GM12878 (cell line): ENCODE measurements at regions not wholly inside any gene's neighbourhood (a gene's known extent, or its start where the extent isn't known, plus 50 kb on each side); places are given as distances from the start of the nearest gene placed in this dataset.

Experiments
- ATAC-seq: fragments of 200-7000 bp; cut with Tn5 transposase; 3 replicates; pipeline ENCODE4 v1.9.1; 2020; ENCODE audit warnings: mild to moderate bottlenecking, moderate library complexity
- BruUV-seq: library from RNA; stranded (reverse); fragments of 400-500 nt; replicated peaks from 2 replicates; lab custom pipeline; 2021; lab: Mats Ljungman, UMichigan
- CTCF ChIA-PET: fragments of 300-600 bp; sonication (Branson Sonifier 250); formaldehyde crosslinking; extraction: SDS; loops from one replicate; lab custom pipeline; 2021; ENCODE audit warnings: inconsistent platforms; lab: Yijun Ruan, JAX
- POLR2A ChIA-PET: fragments of 350-600 bp; formaldehyde crosslinking; extraction: SDS; loops from one replicate; lab custom pipeline; 2021; ENCODE audit warnings: inconsistent platforms; lab: Charles Lee
- RAD21 ChIA-PET: fragments of 300-600 bp; sonication (Branson Sonifier 250); formaldehyde crosslinking; loops from one replicate; lab custom pipeline; 2023; ENCODE audit warnings: antibody characterized with exemption; ENCODE audit not compliant: unreplicated experiment; lab: Charles Lee
- SMC1A ChIA-PET: fragments of 300-600 bp; sonication (Branson Sonifier 250); formaldehyde crosslinking; loops from one replicate; lab custom pipeline; 2023; ENCODE audit not compliant: unreplicated experiment, uncharacterized antibody; lab: Charles Lee
- DNase-seq: peaks from one replicate; pipeline ENCODE4 v3.0.0-alpha.2; 2011; ENCODE audit warnings: low read depth, low spot score
- FAIRE-seq: peaks from 3 replicates; lab custom pipeline; 2011; peaks lifted over from hg19 to GRCh38; lab: Jason Lieb, UNC
- H2AFZ ChIP-seq: 2 replicates; pipeline ENCODE4 v1.6.0; 2011; ENCODE audit warnings: low read depth, low read length, control low read depth; ENCODE audit not compliant: control insufficient read depth
- H3K27ac ChIP-seq: 2 replicates; pipeline ENCODE4 v1.5.1; 2011; ENCODE audit warnings: control low read depth; ENCODE audit not compliant: control insufficient read depth, insufficient read depth
- H3K27me3 ChIP-seq, 2 experiments: replicated peaks in 1 of 2; 2 replicates each; pipeline versions ENCODE4 v1.6.0 to v1.6.1; 2011; ENCODE audit warnings: low read length in 1 of 2; ENCODE audit not compliant: control insufficient read depth in 2 of 2, insufficient read depth in 2 of 2
- H3K36me3 ChIP-seq, 2 experiments: 2 replicates each; pipeline ENCODE4 v1.5.1; 2011; ENCODE audit warnings: low read length in 1 of 2; ENCODE audit not compliant: control insufficient read depth in 2 of 2, insufficient read depth in 2 of 2
- H3K4me1 ChIP-seq: 2 replicates; pipeline ENCODE4 v1.6.1; 2011; ENCODE audit warnings: mild to moderate bottlenecking, low read length, moderate library complexity, mixed read lengths; ENCODE audit not compliant: control insufficient read depth, insufficient read depth
- H3K4me2 ChIP-seq: 2 replicates; pipeline ENCODE4 v1.6.0; 2011; ENCODE audit warnings: control low read depth; ENCODE audit not compliant: control insufficient read depth, insufficient read depth
- H3K4me3 ChIP-seq: fragments of 200-600 bp; sonication (generic); 2 replicates; pipeline ENCODE4 v1.5.1; 2016
- H3K79me2 ChIP-seq: 2 replicates; pipeline ENCODE4 v1.6.0; 2011; ENCODE audit warnings: low read length; ENCODE audit not compliant: control insufficient read depth, insufficient read depth
- H3K9ac ChIP-seq: 2 replicates; pipeline ENCODE4 v1.8.0; 2011; ENCODE audit warnings: low read length, control low read depth, mixed read lengths; ENCODE audit not compliant: control insufficient read depth, insufficient read depth
- H3K9me3 ChIP-seq: replicated peaks from 3 replicates; pipeline ENCODE4 v1.5.1; 2011; ENCODE audit warnings: mild to moderate bottlenecking, low read length; ENCODE audit not compliant: control insufficient read depth, insufficient read depth
- H4K20me1 ChIP-seq: 2 replicates; pipeline ENCODE4 v1.6.0; 2011; ENCODE audit not compliant: control insufficient read depth, insufficient read depth
- CHD4 ChIP-seq: fragments of 200-600 bp; sonication (generic); IDR thresholded peaks from 2 replicates; pipeline ENCODE4 v1.6.1; 2016; ENCODE audit warnings: mild to moderate bottlenecking
- IRF4 ChIP-seq: IDR thresholded peaks from 2 replicates; pipeline ENCODE4 v1.6.1; 2011; ENCODE audit warnings: low read depth, low read length
- JUNB ChIP-seq: IDR thresholded peaks from 2 replicates; pipeline ENCODE4 v1.6.1; 2016; ENCODE audit warnings: antibody characterized with exemption, mild to moderate bottlenecking
- JUND ChIP-seq: IDR thresholded peaks from 2 replicates; pipeline ENCODE4 v1.6.1; 2012; ENCODE audit warnings: low read depth, mild to moderate bottlenecking, low read length, improper control_type of control experiment, moderate library complexity
- PML ChIP-seq: IDR thresholded peaks from 2 replicates; pipeline ENCODE4 v1.6.1; 2012; ENCODE audit warnings: low read length, inconsistent platforms
- STAT1 ChIP-seq: fragments of 450-650 bp; conservative IDR thresholded peaks from 2 replicates; pipeline ENCODE4 v1.6.1; 2014; ENCODE audit warnings: antibody characterized with exemption, mild to moderate bottlenecking
- TCF7 ChIP-seq: IDR thresholded peaks from 2 replicates; pipeline ENCODE4 v1.6.1; 2014; ENCODE audit warnings: antibody characterized with exemption, borderline replicate concordance
- WGBS: methylation state at CpG from one replicate; pipeline ENCODE4 v1.1.6; 2016; ENCODE audit warnings: low lambda C conversion rate; ENCODE audit not compliant: insufficient replicate concordance, insufficient coverage; ENCODE audit errors: missing lambda C conversion rate; 5-methylcytosine and 5-hydroxymethylcytosine counted together
- in situ Hi-C: fragments of 300-500 bp; cut with MboI; formaldehyde crosslinking; loops from 9 replicates; pipeline ENCODE4 v1.14.3; 2018; ENCODE audit warnings: mixed read lengths
- intact Hi-C: fragments of 100-400 bp; cut with micrococcal nuclease; formaldehyde crosslinking; loops from one replicate; pipeline ENCODE4 v1.14.2; 2022; ENCODE audit not compliant: unreplicated experiment
- TF ChIP-seq, protein P1 (sequence below): IDR thresholded peaks from 2 replicates; pipeline ENCODE4 v1.6.1; 2012; ENCODE audit warnings: low read depth, low read length, improper control_type of control experiment
- TF ChIP-seq, protein P2 (sequence below): fragments of 450-650 bp; IDR thresholded peaks from 2 replicates; pipeline ENCODE4 v1.6.1; 2017; ENCODE audit warnings: borderline replicate concordance
- TF ChIP-seq, protein P3 (sequence below): fragments of 450-650 bp; IDR thresholded peaks from 2 replicates; pipeline ENCODE4 v1.6.1; 2016; ENCODE audit warnings: mild to moderate bottlenecking
- TF ChIP-seq, protein P4 (sequence below): fragments of 450-650 bp; IDR thresholded peaks from 2 replicates; pipeline ENCODE4 v1.6.1; 2018; ENCODE audit warnings: mild to moderate bottlenecking, low read depth, moderate library complexity; ENCODE audit not compliant: partially characterized antibody
- TF ChIP-seq, protein P5 (sequence below): IDR thresholded peaks from 2 replicates; pipeline ENCODE4 v1.6.1; 2011; ENCODE audit warnings: low read depth, low read length, improper control_type of control experiment, borderline replicate concordance
- TF ChIP-seq, protein P6 (sequence below): IDR thresholded peaks from 2 replicates; pipeline ENCODE4 v1.6.1; 2011; ENCODE audit warnings: borderline replicate concordance, low read depth, mild to moderate bottlenecking, moderate library complexity, low read length; ENCODE audit not compliant: insufficient read depth, poor library complexity, severe bottlenecking

DNA sequence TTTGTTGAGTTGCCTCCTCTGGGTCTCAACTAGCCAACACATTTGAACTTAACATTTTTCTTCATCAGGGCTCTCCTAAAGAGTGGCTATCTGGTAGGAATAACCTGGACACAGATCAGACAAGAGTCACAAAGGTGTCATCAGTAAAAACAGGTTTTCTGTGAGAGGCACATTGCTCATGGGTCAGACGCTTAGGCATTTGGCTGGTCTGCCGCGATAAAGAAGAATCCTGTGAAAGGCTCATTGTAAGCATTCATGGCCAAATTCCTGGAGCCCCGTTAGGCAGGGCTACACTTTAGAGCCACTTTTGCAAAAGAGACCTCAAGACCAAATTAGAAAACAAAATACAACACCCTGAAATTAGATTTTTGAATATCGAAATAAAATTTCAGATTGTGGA is 64.2 kb upstream of the PDE4B start:
- H2AFZ ChIP-seq, result no peak overlapping the region
- intact Hi-C loops, result no loop called here
- H3K79me2 ChIP-seq, result no peaks in the 10 kb centered on the region
- WGBS, result 60% methylated on average over 5 of the region's 5 CpGs
- H3K27me3 ChIP-seq, result no peaks in the 10 kb centered on the region; a peak in 2 of 4 replicates
- ChIA-PET POLR2A (no interaction called here), SMC1A (no interaction called here), CTCF (no interaction called here), RAD21 (no interaction called here)
- no peaks in the 10 kb centered on the region for H3K9me3 ChIP-seq
- no peak overlapping the region for H3K4me3 ChIP-seq
- H3K36me3 ChIP-seq, result no peaks in the 10 kb centered on the region
- ATAC-seq (no peak), FAIRE-seq (no peak), DNase-seq (no peak)
- in situ Hi-C loops, result no loop called here
- no TSS peak for BruUV-seq
- H3K4me2 ChIP-seq, result no peak overlapping the region
- no peak overlapping the region for H3K27ac ChIP-seq
- no peak overlapping the region for H3K9ac ChIP-seq
- H4K20me1 ChIP-seq, result peaks cover 3% of the 10 kb centered on the region; the same call in 1 of the 2 replicates
- H3K4me1 ChIP-seq, result no peaks in the 10 kb centered on the region
- TF ChIP-seq, protein P1, sequence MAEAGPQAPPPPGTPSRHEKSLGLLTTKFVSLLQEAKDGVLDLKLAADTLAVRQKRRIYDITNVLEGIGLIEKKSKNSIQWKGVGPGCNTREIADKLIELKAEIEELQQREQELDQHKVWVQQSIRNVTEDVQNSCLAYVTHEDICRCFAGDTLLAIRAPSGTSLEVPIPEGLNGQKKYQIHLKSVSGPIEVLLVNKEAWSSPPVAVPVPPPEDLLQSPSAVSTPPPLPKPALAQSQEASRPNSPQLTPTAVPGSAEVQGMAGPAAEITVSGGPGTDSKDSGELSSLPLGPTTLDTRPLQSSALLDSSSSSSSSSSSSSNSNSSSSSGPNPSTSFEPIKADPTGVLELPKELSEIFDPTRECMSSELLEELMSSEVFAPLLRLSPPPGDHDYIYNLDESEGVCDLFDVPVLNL, result no peak
- TF ChIP-seq, protein P2, sequence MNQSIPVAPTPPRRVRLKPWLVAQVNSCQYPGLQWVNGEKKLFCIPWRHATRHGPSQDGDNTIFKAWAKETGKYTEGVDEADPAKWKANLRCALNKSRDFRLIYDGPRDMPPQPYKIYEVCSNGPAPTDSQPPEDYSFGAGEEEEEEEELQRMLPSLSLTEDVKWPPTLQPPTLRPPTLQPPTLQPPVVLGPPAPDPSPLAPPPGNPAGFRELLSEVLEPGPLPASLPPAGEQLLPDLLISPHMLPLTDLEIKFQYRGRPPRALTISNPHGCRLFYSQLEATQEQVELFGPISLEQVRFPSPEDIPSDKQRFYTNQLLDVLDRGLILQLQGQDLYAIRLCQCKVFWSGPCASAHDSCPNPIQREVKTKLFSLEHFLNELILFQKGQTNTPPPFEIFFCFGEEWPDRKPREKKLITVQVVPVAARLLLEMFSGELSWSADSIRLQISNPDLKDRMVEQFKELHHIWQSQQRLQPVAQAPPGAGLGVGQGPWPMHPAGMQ, result no peak
- TF ChIP-seq PML (no peak), JUND (no peak), IRF4 (no peak), JUNB (no peak), TCF7 (no peak), CHD4 (no peak), STAT1 (no peak)
- TF ChIP-seq, protein P3, sequence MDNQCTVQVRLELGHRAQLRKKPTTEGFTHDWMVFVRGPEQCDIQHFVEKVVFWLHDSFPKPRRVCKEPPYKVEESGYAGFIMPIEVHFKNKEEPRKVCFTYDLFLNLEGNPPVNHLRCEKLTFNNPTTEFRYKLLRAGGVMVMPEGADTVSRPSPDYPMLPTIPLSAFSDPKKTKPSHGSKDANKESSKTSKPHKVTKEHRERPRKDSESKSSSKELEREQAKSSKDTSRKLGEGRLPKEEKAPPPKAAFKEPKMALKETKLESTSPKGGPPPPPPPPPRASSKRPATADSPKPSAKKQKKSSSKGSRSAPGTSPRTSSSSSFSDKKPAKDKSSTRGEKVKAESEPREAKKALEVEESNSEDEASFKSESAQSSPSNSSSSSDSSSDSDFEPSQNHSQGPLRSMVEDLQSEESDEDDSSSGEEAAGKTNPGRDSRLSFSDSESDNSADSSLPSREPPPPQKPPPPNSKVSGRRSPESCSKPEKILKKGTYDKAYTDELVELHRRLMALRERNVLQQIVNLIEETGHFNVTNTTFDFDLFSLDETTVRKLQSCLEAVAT, result no peak
- TF ChIP-seq, protein P4, sequence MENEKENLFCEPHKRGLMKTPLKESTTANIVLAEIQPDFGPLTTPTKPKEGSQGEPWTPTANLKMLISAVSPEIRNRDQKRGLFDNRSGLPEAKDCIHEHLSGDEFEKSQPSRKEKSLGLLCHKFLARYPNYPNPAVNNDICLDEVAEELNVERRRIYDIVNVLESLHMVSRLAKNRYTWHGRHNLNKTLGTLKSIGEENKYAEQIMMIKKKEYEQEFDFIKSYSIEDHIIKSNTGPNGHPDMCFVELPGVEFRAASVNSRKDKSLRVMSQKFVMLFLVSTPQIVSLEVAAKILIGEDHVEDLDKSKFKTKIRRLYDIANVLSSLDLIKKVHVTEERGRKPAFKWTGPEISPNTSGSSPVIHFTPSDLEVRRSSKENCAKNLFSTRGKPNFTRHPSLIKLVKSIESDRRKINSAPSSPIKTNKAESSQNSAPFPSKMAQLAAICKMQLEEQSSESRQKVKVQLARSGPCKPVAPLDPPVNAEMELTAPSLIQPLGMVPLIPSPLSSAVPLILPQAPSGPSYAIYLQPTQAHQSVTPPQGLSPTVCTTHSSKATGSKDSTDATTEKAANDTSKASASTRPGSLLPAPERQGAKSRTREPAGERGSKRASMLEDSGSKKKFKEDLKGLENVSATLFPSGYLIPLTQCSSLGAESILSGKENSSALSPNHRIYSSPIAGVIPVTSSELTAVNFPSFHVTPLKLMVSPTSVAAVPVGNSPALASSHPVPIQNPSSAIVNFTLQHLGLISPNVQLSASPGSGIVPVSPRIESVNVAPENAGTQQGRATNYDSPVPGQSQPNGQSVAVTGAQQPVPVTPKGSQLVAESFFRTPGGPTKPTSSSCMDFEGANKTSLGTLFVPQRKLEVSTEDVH, result no peak
- TF ChIP-seq, protein P5, sequence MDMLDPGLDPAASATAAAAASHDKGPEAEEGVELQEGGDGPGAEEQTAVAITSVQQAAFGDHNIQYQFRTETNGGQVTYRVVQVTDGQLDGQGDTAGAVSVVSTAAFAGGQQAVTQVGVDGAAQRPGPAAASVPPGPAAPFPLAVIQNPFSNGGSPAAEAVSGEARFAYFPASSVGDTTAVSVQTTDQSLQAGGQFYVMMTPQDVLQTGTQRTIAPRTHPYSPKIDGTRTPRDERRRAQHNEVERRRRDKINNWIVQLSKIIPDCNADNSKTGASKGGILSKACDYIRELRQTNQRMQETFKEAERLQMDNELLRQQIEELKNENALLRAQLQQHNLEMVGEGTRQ, result no peak
- TF ChIP-seq, protein P6, sequence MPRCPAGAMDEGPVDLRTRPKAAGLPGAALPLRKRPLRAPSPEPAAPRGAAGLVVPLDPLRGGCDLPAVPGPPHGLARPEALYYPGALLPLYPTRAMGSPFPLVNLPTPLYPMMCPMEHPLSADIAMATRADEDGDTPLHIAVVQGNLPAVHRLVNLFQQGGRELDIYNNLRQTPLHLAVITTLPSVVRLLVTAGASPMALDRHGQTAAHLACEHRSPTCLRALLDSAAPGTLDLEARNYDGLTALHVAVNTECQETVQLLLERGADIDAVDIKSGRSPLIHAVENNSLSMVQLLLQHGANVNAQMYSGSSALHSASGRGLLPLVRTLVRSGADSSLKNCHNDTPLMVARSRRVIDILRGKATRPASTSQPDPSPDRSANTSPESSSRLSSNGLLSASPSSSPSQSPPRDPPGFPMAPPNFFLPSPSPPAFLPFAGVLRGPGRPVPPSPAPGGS, result no peak
